ENCODE measurements at regions not wholly inside any gene's neighbourhood (a gene's known extent, or its start where the extent isn't known, plus 50 kb on each side); places are given as distances from the start of the nearest gene placed in this dataset.

- Mint-ChIP-seq H3K27me3 (ENCODE audit: low read depth in 2 of 2) (no peaks in the 10 kb centered on the region), H3K9me3 (peaks cover 5 to 7% of the 10 kb centered on the region in 2 donors), H3K36me3 (no peaks in the 10 kb centered on the region), H3K4me1 (no peaks in the 10 kb centered on the region), H3K4me3 (no peak overlapping the region), H3K27ac (no peak overlapping the region)
- no peak for ATAC-seq
- 80% methylated on average over 1 of the region's 1 CpG for WGBS (ENCODE audit: insufficient coverage)
- Histone ChIP-seq H3K4me1 (ENCODE audit: control insufficient read depth, insufficient read depth, low read length) (no peaks in the 10 kb centered on the region), H3K4me3 (ENCODE audit: low read length) (no peak overlapping the region), H3K36me3 (ENCODE audit: control insufficient read depth, insufficient read depth, low read length) (no peaks in the 10 kb centered on the region), H3K9me3 (ENCODE audit: control insufficient read depth, insufficient read depth, low read length) (no peaks in the 10 kb centered on the region), H3K27me3 (ENCODE audit: control insufficient read depth, insufficient read depth, low read length) (no peaks in the 10 kb centered on the region), H3K27ac (ENCODE audit: low read length) (no peak overlapping the region)
- intact Hi-C loops (cut with micrococcal nuclease): no loop called here
- DNase-seq: no peak
- no peak for TF ChIP-seq CTCF (IDR thresholded peaks at IDR 0.05)
These were observed 119.7 kb upstream of the RGS18 start for GRCh38 chr1:192038567-192038966.

GRCh38 chr1:192045131-192045530 is 113.1 kb upstream of the RGS18 start:
- Mint-ChIP-seq H3K36me3 (no peaks in the 10 kb centered on the region), H3K4me1 (no peaks in the 10 kb centered on the region), H3K27ac (no peak overlapping the region), H3K4me3 (no peak overlapping the region), H3K9me3 (peaks cover 3 to 14% of the 10 kb centered on the region in 2 donors), H3K27me3 (ENCODE audit: low read depth in 2 of 2) (no peaks in the 10 kb centered on the region)
- H3K27ac ChIP-seq (ENCODE audit: low read length): no peak overlapping the region
- intact Hi-C loops (cut with micrococcal nuclease): no loop called here
- ATAC-seq (no peak), DNase-seq (no peak)
- H3K4me3 ChIP-seq (ENCODE audit: low read length): no peak overlapping the region
- no peak for TF ChIP-seq CTCF (IDR thresholded peaks at IDR 0.05)
- H3K9me3 ChIP-seq (ENCODE audit: control insufficient read depth, insufficient read depth, low read length): no peaks in the 10 kb centered on the region
- H3K4me1 ChIP-seq (ENCODE audit: control insufficient read depth, insufficient read depth, low read length): no peaks in the 10 kb centered on the region
- H3K36me3 ChIP-seq (ENCODE audit: control insufficient read depth, insufficient read depth, low read length): no peaks in the 10 kb centered on the region
- H3K27me3 ChIP-seq (ENCODE audit: control insufficient read depth, insufficient read depth, low read length): no peaks in the 10 kb centered on the region
- 0% methylated on average over 1 of the region's 3 CpGs for WGBS (ENCODE audit: insufficient coverage)

GRCh38 chr1:192053531-192053971 is 104.7 kb upstream of the RGS18 start:
- no peaks in the 10 kb centered on the region for H3K36me3 Mint-ChIP-seq
- DNase-seq: no peak
- intact Hi-C loops (cut with micrococcal nuclease): no loop called here
- Histone ChIP-seq H3K4me1 (ENCODE audit: control insufficient read depth, insufficient read depth, low read length) (no peaks in the 10 kb centered on the region), H3K36me3 (ENCODE audit: control insufficient read depth, insufficient read depth, low read length) (no peaks in the 10 kb centered on the region), H3K27me3 (ENCODE audit: control insufficient read depth, insufficient read depth, low read length) (no peaks in the 10 kb centered on the region), H3K27ac (ENCODE audit: low read length) (no peak overlapping the region), H3K9me3 (ENCODE audit: control insufficient read depth, insufficient read depth, low read length) (no peaks in the 10 kb centered on the region), H3K4me3 (ENCODE audit: low read length) (no peak overlapping the region)
- H3K4me1 Mint-ChIP-seq: no peaks in the 10 kb centered on the region
- H3K27ac Mint-ChIP-seq: no peak overlapping the region
- ATAC-seq: no peak
- H3K27me3 Mint-ChIP-seq (ENCODE audit: low read depth in 2 of 2): no peaks in the 10 kb centered on the region
- no CpG with 5 or more reads among the region's 2 CpGs for WGBS (ENCODE audit: insufficient coverage)
- TF ChIP-seq CTCF (IDR thresholded peaks at IDR 0.05): no peak
- peaks cover 0 to 7% of the 10 kb centered on the region in 2 donors for H3K9me3 Mint-ChIP-seq
- no peak overlapping the region for H3K4me3 Mint-ChIP-seq

- peaks cover 0 to 2% of the 10 kb centered on the region in 2 donors for H3K9me3 Mint-ChIP-seq
- DNase-seq: no peak
These were observed 100.5 kb upstream of the RGS18 start for GRCh38 chr1:192057766-192058165.

More at GRCh38 chr1:192057766-192058165, 100.5 kb upstream of the RGS18 start:
- no peak for TF ChIP-seq CTCF (IDR thresholded peaks at IDR 0.05)
- H3K36me3 ChIP-seq (ENCODE audit: control insufficient read depth, insufficient read depth, low read length): no peaks in the 10 kb centered on the region
- no peaks in the 10 kb centered on the region for H3K36me3 Mint-ChIP-seq
- no peak overlapping the region for H3K27ac Mint-ChIP-seq
- no peak overlapping the region for H3K27ac ChIP-seq (ENCODE audit: low read length)
- intact Hi-C loops (cut with micrococcal nuclease): no loop called here
- H3K4me1 Mint-ChIP-seq: no peaks in the 10 kb centered on the region
- no peaks in the 10 kb centered on the region for H3K4me1 ChIP-seq (ENCODE audit: control insufficient read depth, insufficient read depth, low read length)
- H3K4me3 ChIP-seq (ENCODE audit: low read length): no peak overlapping the region
- H3K27me3 ChIP-seq (ENCODE audit: control insufficient read depth, insufficient read depth, low read length): no peaks in the 10 kb centered on the region
- no peak overlapping the region for H3K4me3 Mint-ChIP-seq
- no peaks in the 10 kb centered on the region for H3K9me3 ChIP-seq (ENCODE audit: control insufficient read depth, insufficient read depth, low read length)
- H3K27me3 Mint-ChIP-seq (ENCODE audit: low read depth in 2 of 2): no peaks in the 10 kb centered on the region
- ATAC-seq: no peak
- no CpG with 5 or more reads among the region's 2 CpGs for WGBS (ENCODE audit: insufficient coverage)

Data from natural killer cell (primary cell).